Activated CD8-positive, alpha-beta memory T cell treated with anti-CD3 and anti-CD28 coated beads for 4 hours (primary cell): ENCODE measurements at regions not wholly inside any gene's neighbourhood (a gene's known extent, or its start where the extent isn't known, plus 50 kb on each side); places are given as distances from the start of the nearest gene placed in this dataset.
"Not testable (repeated sequence)": the region's sequence is repeated elsewhere in the genome, so short reads cannot be mapped to it uniquely, and the experiment has no call there.

Experiments
- DNase-seq, 2 donors: peaks; one replicate each; pipeline ENCODE4 v3.0.0-alpha.2; 2020; ENCODE audit warnings: low read depth in 2 of 2

- not testable (repeated sequence) for DNase-seq
These were observed 50.8 kb upstream of the GRIN2B start for GRCh38 chr12:14032191-14032590.

DNA sequence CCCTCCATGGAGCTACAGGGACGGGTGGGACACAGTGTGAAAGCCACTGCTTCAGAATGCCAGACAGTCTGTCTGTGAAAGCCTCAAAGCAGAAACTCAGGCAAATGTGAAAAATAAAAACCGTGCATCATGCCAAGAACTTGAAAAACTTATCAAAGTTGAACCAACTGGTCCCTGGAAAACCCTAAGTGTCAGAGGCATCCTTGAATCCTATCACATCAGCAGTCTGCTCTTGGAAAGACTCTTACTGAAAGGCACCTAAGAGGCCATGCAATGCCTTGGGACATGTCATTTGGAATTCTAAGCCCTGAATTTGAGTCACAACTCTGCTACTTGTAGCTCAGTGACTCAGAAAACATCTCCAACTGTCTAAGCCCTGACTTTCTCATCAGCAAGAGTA, 62.4 kb upstream of the GRIN2B start:
- DNase-seq = no peak

DNA sequence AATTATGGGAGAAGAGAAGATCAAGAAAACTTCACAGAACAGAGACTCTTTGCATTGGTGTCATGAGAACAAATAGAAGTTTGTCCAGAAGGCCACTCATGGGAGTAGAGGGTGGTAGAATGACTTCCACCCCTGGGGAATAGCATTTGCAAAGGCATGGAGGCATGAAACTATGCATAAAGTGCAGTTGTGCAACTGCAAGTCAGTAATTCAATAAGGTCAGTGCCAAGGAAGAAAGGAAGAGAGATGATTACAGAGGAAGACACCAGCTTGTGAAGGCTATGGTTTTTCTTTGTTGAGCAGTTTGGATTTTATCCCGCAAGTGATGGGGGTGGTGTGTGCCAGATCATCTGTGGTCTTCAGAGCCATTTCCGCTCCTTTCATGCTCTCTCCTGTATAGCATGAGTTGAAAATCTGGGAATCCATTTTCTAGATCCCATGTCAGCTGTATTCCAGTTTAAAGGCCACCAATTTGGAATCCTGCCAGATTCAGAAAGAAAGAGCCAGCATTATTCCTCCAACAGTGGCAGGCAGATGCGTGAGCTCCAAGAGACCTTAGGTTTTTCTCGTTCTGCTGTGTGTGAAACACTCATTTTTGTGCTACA, 67.6 kb upstream of the GRIN2B start:
- no peak for DNase-seq

DNA sequence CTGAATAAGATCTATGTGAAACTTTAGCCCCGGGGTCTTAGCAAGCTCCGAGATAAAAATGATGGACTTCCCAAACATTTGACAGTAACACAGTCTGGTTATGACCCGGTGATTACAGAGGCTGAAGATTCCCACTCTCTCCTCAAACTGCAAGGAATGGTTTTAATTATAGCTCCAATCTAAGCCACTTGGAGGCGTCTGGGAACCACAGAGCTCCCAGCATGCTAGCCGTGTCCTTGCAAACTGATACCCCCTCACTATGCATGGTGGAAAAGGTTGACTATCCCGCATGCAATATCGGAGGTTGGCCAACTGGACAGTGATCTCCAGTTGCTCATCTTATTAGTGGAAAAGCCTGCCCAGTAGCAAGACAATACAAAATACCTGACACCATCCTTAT, 76.5 kb upstream of the GRIN2B start:
- no peak for DNase-seq

DNA sequence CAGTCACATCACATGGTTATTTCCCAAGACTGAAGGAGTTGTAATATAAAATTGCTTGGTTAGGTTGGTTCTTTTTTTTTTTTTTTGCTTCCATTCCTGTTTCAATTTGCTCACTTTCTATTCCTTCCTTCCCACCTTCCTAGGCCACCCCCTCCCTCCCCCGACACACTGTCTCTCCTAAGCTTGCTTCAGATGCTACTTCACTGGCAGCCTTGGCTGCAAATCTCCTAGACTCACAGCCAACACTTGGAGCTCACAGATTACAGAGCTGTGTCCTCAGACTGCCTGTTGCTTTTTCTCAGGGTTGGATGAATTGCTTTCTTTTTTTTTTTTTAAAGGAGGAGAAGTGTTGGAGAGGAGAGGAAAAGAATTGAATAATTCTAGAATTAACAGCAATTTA, 77.3 kb upstream of the GRIN2B start:
- no peak for DNase-seq

DNA sequence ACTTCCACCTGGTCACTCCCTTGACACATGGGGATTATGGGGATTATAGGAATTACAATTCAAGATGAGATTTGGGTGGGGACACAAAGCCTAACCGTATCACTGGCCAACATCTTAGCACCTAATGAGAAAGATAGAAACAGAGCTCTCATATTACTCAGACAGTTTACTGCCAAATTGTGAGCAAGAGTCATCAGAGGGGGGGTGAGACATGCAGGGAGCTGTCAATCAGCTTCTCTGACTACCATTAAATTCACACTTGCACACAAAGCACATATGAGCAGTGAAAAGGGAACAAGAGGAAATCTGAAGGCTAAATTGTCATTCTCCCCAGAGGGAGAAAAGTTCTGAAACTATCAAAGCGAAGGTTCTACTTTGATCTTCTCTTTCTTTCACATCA, 78.1 kb upstream of the GRIN2B start:
- DNase-seq = no peak

DNA sequence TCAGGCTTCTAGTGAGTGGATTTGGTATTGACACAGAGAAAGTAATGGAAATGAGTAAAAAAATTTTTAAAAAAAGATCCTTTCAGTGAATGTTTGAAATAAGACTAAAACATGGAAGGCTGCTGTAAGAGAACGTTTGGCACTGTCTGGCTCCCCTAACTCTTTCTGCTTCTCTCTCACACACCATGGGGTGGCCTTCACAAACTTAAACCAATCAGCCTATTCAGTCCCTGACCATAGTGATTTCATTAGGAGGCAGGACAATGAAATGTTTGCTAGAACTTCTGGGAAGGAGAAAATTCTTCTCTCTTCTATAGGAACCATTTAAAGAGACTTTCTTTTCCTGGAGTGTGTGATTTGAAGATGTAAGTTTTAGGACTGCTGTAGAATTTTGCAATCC, 84.2 kb upstream of the GRIN2B start:
- DNase-seq = no peak

DNA sequence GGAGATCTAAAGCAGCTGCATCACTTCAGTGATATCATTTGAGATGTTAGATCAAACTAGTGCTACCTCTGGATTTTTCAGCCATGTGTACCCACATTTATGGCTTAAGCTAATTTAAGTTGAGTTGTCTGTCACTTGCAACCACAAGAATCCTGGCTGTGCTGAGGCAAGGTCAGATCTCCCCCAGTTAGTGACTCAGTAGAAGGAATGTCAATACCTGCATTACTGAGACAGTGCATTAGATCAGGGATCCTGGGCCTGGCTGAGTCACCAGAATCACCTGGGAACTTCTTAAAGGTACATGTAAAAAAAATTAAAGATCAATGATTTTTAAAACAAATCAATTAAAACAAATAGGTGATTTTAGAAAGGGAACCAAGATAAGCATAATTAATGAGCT, 84.6 kb upstream of the GRIN2B start:
- DNase-seq = no peak

GRCh38 chr12:14068961-14069360, 87.6 kb upstream of the GRIN2B start:
- DNase-seq = no peak

DNA sequence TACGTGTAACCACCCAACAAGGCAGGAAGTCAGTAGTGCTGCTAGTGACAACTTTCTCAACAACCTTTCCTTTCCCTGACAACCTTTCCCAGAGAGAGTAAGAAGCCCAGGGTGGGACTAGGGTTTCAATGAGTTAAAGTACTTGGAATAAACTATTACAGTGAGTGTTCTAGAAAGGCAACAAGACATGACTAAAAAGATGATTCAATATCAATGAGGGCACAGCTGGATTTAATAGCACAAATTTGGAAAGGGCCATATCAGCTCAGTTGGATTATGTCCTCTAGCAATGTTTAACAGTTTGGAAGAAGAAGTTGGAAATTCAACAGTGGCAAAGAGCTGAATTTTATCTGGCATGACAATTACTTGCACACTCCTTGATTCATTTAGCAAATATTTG, 90.4 kb upstream of the GRIN2B start:
- DNase-seq = no peak

- DNase-seq = no peak
These were observed 91.6 kb upstream of the GRIN2B start for GRCh38 chr12:14072987-14073386.

- DNase-seq = no peak
These were observed 94.5 kb upstream of the GRIN2B start for GRCh38 chr12:14075797-14076393.

DNA sequence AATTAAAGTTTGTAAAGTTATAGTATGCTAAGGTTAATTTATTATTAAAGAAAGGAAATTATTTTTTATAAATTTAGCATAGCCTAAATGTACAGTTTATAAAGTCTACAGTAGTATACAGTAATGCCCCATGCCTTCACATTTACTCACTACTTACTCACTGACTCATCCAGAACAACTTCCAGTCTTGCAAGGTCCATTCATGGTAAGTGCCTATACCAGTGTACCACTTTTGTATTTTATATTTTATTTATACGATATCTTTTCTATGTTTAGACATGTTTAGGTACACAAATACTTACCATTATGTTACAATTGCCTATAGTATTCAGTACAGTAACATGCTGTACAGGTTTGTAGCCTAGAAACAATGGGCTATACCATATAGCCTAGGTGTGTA, 95.1 kb upstream of the GRIN2B start:
- no peak for DNase-seq

DNA sequence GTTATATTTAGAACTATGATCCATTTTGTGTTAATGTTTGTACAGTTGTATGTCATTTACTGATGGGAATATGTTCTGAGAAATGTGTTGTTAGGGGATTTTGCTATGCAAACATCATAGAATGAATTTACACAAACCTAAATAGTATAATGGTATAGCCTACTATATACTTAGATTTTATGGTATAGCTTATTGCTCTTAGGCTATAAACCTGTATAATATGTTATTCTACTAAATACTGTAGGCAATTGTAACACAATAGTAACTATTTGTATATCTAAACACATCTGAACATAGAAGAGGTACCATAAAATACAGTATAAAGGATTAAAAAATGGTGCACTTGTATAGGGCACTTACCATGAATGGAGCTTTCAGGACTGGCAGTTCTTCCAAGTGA, 105.4 kb upstream of the GRIN2B start:
- DNase-seq = no peak

DNA sequence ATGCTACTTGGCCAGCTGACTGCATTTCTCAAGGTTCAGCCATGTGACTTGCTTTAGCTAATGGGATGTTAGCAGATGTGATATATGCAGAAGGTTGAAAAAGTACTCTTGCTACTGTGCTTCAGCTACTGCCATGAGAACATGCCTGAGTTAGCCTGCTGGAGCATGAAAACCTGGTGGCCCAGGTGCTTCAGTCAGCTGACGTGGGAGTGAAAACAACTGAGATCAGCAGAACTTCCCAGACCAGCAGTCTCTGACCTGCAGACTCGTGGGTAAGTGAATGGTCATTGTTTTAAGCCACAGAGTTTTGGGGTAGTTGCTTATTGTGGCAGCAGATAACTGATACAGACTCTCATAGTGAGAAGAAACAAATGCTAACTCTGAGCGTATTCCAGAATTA, 118.6 kb upstream of the GRIN2B start:
- DNase-seq = no peak

DNA sequence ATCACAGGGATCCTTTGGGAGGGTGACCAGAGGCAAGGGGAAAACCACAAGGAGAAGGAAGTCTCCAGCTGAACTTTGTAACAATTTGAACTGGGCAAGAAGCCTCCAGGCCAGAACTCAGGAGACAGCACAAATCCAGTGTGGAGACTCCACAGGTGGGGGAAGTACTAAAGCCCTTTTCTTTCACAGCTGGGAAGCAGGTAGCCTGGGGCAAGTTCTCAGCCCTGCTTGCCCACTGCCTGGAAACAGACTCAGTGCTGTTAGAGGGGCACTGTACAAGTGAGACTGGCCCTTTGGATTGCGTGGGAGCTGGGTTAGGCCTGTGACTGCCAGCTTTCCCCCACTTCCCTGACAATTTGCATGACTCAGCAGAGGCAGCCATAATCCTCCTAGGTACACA, 120.2 kb upstream of the GRIN2B start:
- DNase-seq = not testable (repeated sequence)

DNA sequence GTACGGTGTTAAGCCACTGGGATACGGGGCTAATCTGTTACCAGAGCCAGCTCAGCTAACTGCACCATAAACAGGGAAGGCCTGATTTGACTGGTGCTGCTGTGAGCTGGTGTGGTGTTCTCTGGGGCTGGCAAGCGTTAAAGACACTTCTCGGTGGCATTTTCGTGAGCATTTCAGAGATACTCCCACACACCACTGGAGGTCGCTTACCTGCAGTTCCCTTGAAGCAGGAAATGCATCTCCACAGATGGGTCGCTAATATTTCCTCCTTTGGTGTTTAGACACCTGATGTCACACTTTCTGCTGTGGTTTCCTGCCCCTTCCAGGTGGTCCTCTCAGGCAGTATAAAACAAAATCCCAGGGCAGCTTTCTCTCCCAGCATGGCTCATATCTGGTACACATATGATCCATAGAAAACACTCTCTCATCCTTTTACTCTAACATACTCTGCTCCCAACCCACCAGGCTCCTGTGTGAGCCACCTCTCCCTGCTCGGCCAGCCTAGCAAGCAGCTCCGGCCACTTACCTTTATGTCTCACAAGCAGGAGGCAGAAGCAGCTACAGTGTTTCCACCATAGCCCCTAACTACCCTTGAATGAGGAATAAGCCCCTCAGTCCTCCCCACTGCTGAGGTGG, 129.9 kb upstream of the GRIN2B start:
- DNase-seq = no peak

GRCh38 chr12:14113031-14113430, 131.6 kb upstream of the GRIN2B start:
- no peak for DNase-seq

DNA sequence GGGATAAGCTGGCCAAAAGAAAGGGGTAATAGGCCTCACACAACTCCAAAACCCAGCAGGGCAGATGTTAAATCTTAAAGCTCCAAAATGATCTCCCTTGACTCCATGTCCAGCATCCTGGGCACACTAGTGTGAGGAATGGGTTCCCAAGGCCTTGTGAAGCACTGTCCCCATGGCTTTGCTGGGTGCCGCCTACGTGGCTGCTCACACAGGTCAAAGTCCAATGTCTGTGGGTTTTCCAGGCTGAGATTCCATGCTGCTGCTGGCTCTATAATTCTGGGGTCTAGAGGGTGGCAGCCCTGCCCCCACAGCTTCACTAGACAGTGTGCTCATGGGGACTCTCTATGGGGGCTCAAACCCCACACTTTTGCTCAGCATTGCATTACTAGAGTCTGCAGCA, 145.3 kb upstream of the GRIN2B start:
- DNase-seq = no peak

DNA sequence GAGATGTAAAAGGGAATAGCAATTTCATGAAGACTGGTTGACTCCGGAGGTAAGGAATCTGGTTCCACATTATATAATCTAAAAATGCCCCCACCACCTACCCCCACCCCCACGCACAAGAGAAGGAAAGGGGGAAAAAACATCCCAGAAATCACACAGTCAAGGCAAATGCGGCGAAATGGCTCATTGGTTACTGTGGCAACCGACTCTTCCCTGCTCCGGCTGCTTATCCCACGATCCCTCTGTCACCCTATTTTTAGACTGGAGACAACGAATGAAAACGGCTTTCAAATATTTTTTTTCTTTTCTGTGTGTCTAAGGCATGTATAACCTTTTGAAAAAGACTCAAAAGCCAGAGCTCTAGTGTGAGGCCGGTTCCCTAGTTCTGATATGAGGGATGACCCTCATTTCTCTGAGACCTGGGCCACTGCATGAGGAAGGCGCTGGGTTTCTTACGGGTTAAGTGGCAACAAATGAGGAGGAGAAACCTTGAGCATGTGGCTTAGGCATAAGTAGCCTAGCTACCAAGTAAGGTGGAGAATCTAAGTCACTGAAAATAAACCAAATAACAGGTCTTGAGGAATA, 148.3 kb upstream of the GRIN2B start:
- DNase-seq = no peak

DNA sequence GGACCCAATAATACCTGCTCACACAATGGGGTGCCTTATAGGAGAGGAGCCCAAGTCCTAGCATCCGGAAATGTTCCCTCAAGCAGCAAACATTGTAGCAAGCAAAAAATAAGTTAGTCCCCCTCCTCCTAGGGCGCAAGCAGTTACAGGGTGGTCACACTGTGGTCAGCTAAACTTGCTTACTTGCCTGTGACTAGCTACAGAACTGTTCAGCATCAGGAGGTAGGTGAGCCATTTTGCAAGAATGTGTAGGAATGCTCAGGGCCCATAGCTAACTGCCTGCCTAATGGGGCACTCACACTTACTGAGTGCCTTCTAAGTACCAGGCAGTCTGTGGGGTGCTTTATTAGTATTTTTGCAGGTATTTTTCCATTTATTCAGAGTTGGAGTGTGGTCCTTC, 154.6 kb upstream of the GRIN2B start:
- DNase-seq = no peak

DNA sequence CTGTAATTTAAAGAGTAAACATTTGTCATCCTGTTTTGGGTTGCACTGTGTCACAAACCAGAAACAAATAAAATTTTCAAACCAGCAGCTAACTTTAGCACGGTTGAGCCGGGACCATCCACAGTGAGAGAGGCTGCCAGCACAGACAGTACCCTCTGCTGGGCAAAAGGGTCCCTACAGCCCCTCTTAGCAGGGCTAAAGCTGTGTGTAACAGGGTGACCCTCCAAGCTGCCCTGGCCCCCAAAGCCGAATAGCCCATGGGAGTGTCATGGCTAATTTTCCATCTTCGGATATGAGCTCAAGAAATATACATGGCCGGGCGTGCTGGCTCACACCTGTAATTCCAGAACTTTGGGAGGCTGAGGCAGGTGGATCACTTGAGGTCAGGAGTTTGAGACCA, 157.1 kb upstream of the GRIN2B start:
- DNase-seq = no peak
